SK-N-SH (cell line): ENCODE measurements at regions not wholly inside any gene's neighbourhood (a gene's known extent, or its start where the extent isn't known, plus 50 kb on each side); places are given as distances from the start of the nearest gene placed in this dataset.

Experiments used
- CTCF ChIA-PET: fragments of 300-600, 350-600 bp; formaldehyde crosslinking; extraction: SDS; loops from one replicate; lab custom pipeline; 2021; lab: Yijun Ruan, JAX
- POLR2A ChIA-PET: fragments of 350-600 bp; sonication (Branson Sonifier 250); formaldehyde crosslinking; extraction: SDS; loops from one replicate; lab custom pipeline; 2020; ENCODE audit warnings: antibody characterized with exemption, inconsistent platforms; lab: Yijun Ruan, JAX
- DNase-seq: peaks from one replicate; pipeline ENCODE4 v3.0.0; 2012
- H2AFZ ChIP-seq: fragments of 200-600 bp; sonication (generic); 2 replicates; pipeline ENCODE4 v1.8.1; 2016; ENCODE audit warnings: antibody characterized with exemption, mild to moderate bottlenecking, low read depth
- H3F3A ChIP-seq: fragments of 200-600 bp; sonication (generic); replicated peaks from 2 replicates; pipeline ENCODE3; 2016; ENCODE audit warnings: antibody characterized with exemption, mild to moderate bottlenecking; ENCODE audit not compliant: insufficient read depth
- H3K27ac ChIP-seq, 2 experiments: fragments of 200-500 bp in 1 of 2; fragments of 200-600 bp in 1 of 2; sonication (Bioruptor generic) in 1 of 2; sonication (generic), shearing (Covaris generic) in 1 of 2; 2 replicates each; pipeline versions ENCODE4 v1.5.1 to v1.6.1; 2014 to 2016; ENCODE audit warnings: low read depth in 2 of 2, inconsistent platforms in 1 of 2, low read length in 1 of 2, mild to moderate bottlenecking in 1 of 2, mixed read lengths in 1 of 2
- H3K27me3 ChIP-seq: fragments of 200-600 bp; sonication (generic), shearing (Covaris generic); 2 replicates; pipeline ENCODE4 v1.6.1; 2016; ENCODE audit warnings: mixed run types; ENCODE audit not compliant: insufficient read depth
- H3K36me3 ChIP-seq, 2 experiments: fragments of 200-500 bp in 1 of 2; fragments of 200-600 bp in 1 of 2; sonication (Bioruptor generic) in 1 of 2; sonication (generic) in 1 of 2; replicated peaks in 1 of 2; 2 replicates each; pipeline versions ENCODE3 to v1.5.1; 2014 to 2016; ENCODE audit warnings: low read length in 1 of 2, mild to moderate bottlenecking in 1 of 2; ENCODE audit not compliant: insufficient read depth in 2 of 2, control insufficient read depth in 1 of 2
- H3K4me1 ChIP-seq, 2 experiments: fragments of 200-500 bp in 1 of 2; fragments of 200-600 bp in 1 of 2; sonication (Bioruptor generic) in 1 of 2; sonication (generic), shearing (Covaris generic) in 1 of 2; 2 replicates each; pipeline versions ENCODE4 v1.5.1 to v1.6.1; 2014 to 2016; ENCODE audit warnings: low read depth in 1 of 2, low read length in 1 of 2, mixed run types in 1 of 2; ENCODE audit not compliant: insufficient read depth in 2 of 2, control insufficient read depth in 1 of 2
- H3K4me2 ChIP-seq: fragments of 200-600 bp; sonication (generic), shearing (Covaris generic); 2 replicates; pipeline ENCODE4 v1.6.1; 2017; ENCODE audit warnings: mixed run types
- H3K4me3 ChIP-seq, 2 experiments: fragments of 200-500 bp in 1 of 2; fragments of 200-600 bp in 1 of 2; sonication (Bioruptor generic) in 1 of 2; sonication (generic), shearing (Covaris generic) in 1 of 2; 2 replicates each; pipeline versions ENCODE4 v1.5.1 to v1.8.1; 2014 to 2016; ENCODE audit warnings: low read depth in 2 of 2, inconsistent platforms in 1 of 2, low read length in 1 of 2, mild to moderate bottlenecking in 1 of 2, mixed read lengths in 1 of 2, moderate library complexity in 1 of 2
- H3K79me2 ChIP-seq: fragments of 200-600 bp; sonication (generic); 2 replicates; pipeline ENCODE4 v1.8.1; 2017; ENCODE audit warnings: mild to moderate bottlenecking; ENCODE audit not compliant: insufficient read depth
- H3K9ac ChIP-seq: fragments of 200-600 bp; sonication (generic); 2 replicates; pipeline ENCODE4 v1.6.1; 2017; ENCODE audit warnings: mixed run types
- H3K9me2 ChIP-seq: fragments of 200-600 bp; sonication (generic); 2 replicates; pipeline ENCODE4 v1.6.1; 2017; ENCODE audit warnings: mixed run types
- H3K9me3 ChIP-seq: fragments of 200-600 bp; sonication (generic); 2 replicates; pipeline ENCODE4 v1.6.1; 2017; ENCODE audit warnings: mixed run types, mild to moderate bottlenecking, moderate library complexity
- H4K20me1 ChIP-seq: fragments of 200-600 bp; sonication (generic); 2 replicates; pipeline ENCODE4 v1.6.1; 2017; ENCODE audit warnings: mild to moderate bottlenecking, mixed run types; ENCODE audit not compliant: insufficient read depth
- CHD2 ChIP-seq: fragments of 150-350 bp; IDR thresholded peaks from 2 replicates; pipeline ENCODE4 v1.6.1; 2018; ENCODE audit warnings: low read length; ENCODE audit not compliant: partially characterized antibody
- ELF1 ChIP-seq: IDR thresholded peaks from 2 replicates; pipeline ENCODE4 v1.4.0; 2012
- FOSL2 ChIP-seq: IDR thresholded peaks from 2 replicates; pipeline ENCODE4 v1.4.0; 2012; ENCODE audit warnings: low read depth, mild to moderate bottlenecking, moderate library complexity, borderline replicate concordance
- GABPA ChIP-seq: IDR thresholded peaks from 2 replicates; pipeline ENCODE4 v1.4.0; 2012; ENCODE audit warnings: low read depth, mild to moderate bottlenecking
- NFIC ChIP-seq: IDR thresholded peaks from 2 replicates; pipeline ENCODE4 v1.4.0; 2012; ENCODE audit warnings: borderline replicate concordance
- RCOR1 ChIP-seq: fragments of 150-350 bp; IDR thresholded peaks from 2 replicates; pipeline ENCODE4 v1.6.1; 2017; ENCODE audit warnings: antibody characterized with exemption, low read length
- RFX5 ChIP-seq: IDR thresholded peaks from 2 replicates; pipeline ENCODE4 v1.6.1; 2012; ENCODE audit warnings: mild to moderate bottlenecking, improper control_type of control experiment, low read length
- RXRA ChIP-seq: IDR thresholded peaks from 2 replicates; pipeline ENCODE4 v1.4.0; 2012; ENCODE audit warnings: low read depth, mild to moderate bottlenecking, borderline replicate concordance
- SMC3 ChIP-seq: IDR thresholded peaks from 2 replicates; pipeline ENCODE4 v1.6.1; 2012; ENCODE audit warnings: low read depth, low read length, improper control_type of control experiment
- TAF1 ChIP-seq: IDR thresholded peaks from 2 replicates; pipeline ENCODE4 v1.6.1; 2012; ENCODE audit warnings: low read depth, mild to moderate bottlenecking, low read length, moderate library complexity, borderline replicate concordance
- TCF12 ChIP-seq: IDR thresholded peaks from 2 replicates; pipeline ENCODE4 v1.4.0; 2012
- whole genome bisulfite sequencing: methylation state at CpG from one replicate; pipeline ENCODE4 v1.1.6; 2017; ENCODE audit warnings: low lambda C conversion rate; 5-methylcytosine and 5-hydroxymethylcytosine counted together
- TF ChIP-seq, protein P1 (sequence below): fragments of 150-350 bp; IDR thresholded peaks from 2 replicates; pipeline ENCODE4 v1.6.1; 2017; ENCODE audit warnings: antibody characterized with exemption, low read length, low read depth, borderline replicate concordance
- TF ChIP-seq, protein P2 (sequence below): IDR thresholded peaks from 2 replicates; pipeline ENCODE4 v1.4.0; 2012; ENCODE audit warnings: low read depth, borderline replicate concordance
- TF ChIP-seq, protein P3 (sequence below): IDR thresholded peaks from 2 replicates; pipeline ENCODE4 v1.4.0; 2012; ENCODE audit warnings: low read depth
- TF ChIP-seq, protein P4 (sequence below): IDR thresholded peaks from 2 replicates; pipeline ENCODE4 v1.6.1; 2012; ENCODE audit warnings: mild to moderate bottlenecking, low read depth, low read length, moderate library complexity
- TF ChIP-seq, protein P5 (sequence below): fragments of 200-600 bp; sonication (generic); IDR thresholded peaks from 2 replicates; pipeline ENCODE4 v1.6.1; 2017; ENCODE audit warnings: antibody characterized with exemption, mild to moderate bottlenecking, moderate library complexity

DNA sequence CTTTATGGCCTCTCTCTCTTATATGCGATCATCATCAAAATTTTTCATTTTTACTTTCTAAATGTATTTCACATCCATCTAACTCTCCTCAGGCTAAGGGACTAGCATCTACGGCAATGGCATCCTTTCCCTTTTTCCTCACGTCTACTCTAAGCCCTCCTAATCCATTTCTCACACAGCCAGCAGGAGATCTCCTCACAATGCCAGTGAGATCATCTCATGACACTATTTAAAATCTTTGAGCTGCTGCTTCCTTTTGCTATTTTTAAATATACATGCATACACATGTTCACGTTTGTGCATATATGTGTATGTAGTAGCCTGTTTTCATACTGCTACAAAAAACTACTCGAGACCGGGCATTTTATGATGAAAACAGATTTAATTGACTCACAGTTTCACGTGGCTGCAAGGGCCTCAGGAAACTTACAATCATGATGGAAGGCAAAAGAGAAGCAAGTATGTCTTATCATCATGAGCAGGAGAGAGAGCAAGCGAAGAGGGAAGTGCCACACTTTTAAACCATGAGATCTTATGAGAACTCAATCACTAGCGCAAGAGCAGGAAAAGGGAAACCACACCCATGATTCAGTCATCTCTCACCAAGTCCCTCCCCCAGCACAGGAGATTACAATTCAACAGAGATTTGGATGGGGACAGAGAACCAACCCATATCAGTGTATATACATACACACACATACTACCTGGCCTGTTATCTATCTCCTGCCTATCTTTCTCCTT lies 599.2 kb upstream of the ROBO1 start (continued):
- TF ChIP-seq, protein P1, sequence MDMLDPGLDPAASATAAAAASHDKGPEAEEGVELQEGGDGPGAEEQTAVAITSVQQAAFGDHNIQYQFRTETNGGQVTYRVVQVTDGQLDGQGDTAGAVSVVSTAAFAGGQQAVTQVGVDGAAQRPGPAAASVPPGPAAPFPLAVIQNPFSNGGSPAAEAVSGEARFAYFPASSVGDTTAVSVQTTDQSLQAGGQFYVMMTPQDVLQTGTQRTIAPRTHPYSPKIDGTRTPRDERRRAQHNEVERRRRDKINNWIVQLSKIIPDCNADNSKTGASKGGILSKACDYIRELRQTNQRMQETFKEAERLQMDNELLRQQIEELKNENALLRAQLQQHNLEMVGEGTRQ = no peak
- TF ChIP-seq TAF1 = no peak
- TF ChIP-seq, protein P2, sequence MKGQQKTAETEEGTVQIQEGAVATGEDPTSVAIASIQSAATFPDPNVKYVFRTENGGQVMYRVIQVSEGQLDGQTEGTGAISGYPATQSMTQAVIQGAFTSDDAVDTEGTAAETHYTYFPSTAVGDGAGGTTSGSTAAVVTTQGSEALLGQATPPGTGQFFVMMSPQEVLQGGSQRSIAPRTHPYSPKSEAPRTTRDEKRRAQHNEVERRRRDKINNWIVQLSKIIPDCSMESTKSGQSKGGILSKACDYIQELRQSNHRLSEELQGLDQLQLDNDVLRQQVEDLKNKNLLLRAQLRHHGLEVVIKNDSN = no peak
- TF ChIP-seq, protein P3, sequence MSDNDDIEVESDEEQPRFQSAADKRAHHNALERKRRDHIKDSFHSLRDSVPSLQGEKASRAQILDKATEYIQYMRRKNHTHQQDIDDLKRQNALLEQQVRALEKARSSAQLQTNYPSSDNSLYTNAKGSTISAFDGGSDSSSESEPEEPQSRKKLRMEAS = no peak
- TF ChIP-seq ELF1 = no peak

DNA sequence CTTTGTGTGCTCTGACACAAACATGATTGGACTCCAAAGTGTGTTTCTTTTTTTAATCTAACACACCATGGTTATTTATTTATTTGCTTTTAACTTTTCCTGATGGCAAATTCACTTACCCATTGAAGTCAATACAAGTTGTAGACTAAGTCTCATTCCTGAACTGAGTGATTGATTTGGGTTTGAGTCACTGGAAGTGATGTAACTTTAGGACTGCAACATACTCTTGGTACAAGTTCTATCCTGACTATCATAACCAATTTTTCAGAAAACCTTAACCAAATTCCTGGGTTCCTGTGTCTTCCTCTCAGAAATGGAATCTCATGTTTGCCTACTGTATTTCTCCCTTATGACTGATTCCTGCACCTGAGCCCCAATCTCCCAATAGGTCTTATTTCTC lies 590.0 kb upstream of the ROBO1 start:
- CTCF ChIA-PET = no interaction called here

DNA sequence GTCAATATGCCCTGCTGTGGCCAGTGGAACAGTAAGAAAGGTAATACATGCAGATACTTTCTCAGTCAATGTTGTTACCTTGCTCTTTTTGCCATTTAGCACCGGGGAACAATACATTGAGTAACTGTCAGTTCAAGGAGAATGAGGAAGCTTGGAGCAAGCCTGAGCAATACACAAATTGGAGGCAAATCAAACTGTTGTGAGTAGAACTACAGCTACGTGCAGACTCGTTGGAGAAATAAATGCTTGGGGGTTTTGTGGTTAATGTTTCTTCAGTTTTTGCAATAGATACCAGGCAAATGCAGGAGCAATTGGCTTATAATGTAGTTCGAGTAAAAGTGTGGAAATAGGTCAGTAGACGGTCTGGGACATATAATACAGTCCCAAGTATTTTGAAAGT lies 587.3 kb upstream of the ROBO1 start:
- ChIA-PET CTCF (no interaction called here), POLR2A (no interaction called here)
- Histone ChIP-seq H3K4me1 (no peaks in the 10 kb centered on the region), H3K4me2 (no peak overlapping the region), H3K36me3 (no peaks in the 10 kb centered on the region), H4K20me1 (no peaks in the 10 kb centered on the region), H3K79me2 (no peaks in the 10 kb centered on the region), H3K27me3 (no peaks in the 10 kb centered on the region), H3K9me2 (no peaks in the 10 kb centered on the region), H3K4me3 (no peak overlapping the region), H3K9me3 (no peaks in the 10 kb centered on the region; the same call in 1 of the 2 replicates), H2AFZ (no peak overlapping the region), H3K9ac (no peak overlapping the region), H3F3A (no peaks in the 10 kb centered on the region), H3K27ac (no peak overlapping the region)
- no peak for DNase-seq
- WGBS = 53% methylated on average over 5 of the region's 5 CpGs
- no peak for TF ChIP-seq SMC3
- TF ChIP-seq TCF12 = no peak
- TF ChIP-seq NFIC = no peak
- TF ChIP-seq RCOR1 = no peak
- TF ChIP-seq CHD2 = no peak
- no peak for TF ChIP-seq ELF1
- no peak for TF ChIP-seq RFX5
- no peak for TF ChIP-seq RXRA
- TF ChIP-seq, protein P4, sequence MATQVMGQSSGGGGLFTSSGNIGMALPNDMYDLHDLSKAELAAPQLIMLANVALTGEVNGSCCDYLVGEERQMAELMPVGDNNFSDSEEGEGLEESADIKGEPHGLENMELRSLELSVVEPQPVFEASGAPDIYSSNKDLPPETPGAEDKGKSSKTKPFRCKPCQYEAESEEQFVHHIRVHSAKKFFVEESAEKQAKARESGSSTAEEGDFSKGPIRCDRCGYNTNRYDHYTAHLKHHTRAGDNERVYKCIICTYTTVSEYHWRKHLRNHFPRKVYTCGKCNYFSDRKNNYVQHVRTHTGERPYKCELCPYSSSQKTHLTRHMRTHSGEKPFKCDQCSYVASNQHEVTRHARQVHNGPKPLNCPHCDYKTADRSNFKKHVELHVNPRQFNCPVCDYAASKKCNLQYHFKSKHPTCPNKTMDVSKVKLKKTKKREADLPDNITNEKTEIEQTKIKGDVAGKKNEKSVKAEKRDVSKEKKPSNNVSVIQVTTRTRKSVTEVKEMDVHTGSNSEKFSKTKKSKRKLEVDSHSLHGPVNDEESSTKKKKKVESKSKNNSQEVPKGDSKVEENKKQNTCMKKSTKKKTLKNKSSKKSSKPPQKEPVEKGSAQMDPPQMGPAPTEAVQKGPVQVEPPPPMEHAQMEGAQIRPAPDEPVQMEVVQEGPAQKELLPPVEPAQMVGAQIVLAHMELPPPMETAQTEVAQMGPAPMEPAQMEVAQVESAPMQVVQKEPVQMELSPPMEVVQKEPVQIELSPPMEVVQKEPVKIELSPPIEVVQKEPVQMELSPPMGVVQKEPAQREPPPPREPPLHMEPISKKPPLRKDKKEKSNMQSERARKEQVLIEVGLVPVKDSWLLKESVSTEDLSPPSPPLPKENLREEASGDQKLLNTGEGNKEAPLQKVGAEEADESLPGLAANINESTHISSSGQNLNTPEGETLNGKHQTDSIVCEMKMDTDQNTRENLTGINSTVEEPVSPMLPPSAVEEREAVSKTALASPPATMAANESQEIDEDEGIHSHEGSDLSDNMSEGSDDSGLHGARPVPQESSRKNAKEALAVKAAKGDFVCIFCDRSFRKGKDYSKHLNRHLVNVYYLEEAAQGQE = no peak
- TF ChIP-seq, protein P5, sequence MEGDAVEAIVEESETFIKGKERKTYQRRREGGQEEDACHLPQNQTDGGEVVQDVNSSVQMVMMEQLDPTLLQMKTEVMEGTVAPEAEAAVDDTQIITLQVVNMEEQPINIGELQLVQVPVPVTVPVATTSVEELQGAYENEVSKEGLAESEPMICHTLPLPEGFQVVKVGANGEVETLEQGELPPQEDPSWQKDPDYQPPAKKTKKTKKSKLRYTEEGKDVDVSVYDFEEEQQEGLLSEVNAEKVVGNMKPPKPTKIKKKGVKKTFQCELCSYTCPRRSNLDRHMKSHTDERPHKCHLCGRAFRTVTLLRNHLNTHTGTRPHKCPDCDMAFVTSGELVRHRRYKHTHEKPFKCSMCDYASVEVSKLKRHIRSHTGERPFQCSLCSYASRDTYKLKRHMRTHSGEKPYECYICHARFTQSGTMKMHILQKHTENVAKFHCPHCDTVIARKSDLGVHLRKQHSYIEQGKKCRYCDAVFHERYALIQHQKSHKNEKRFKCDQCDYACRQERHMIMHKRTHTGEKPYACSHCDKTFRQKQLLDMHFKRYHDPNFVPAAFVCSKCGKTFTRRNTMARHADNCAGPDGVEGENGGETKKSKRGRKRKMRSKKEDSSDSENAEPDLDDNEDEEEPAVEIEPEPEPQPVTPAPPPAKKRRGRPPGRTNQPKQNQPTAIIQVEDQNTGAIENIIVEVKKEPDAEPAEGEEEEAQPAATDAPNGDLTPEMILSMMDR = no peak

More for the DNA sequence above, 590.0 kb upstream of the ROBO1 start:
- no peak overlapping the region for H3K4me2 ChIP-seq
- no peaks in the 10 kb centered on the region for H3K36me3 ChIP-seq
- H3K9me2 ChIP-seq = no peaks in the 10 kb centered on the region
- H3K4me1 ChIP-seq = no peaks in the 10 kb centered on the region
- no peaks in the 10 kb centered on the region for H4K20me1 ChIP-seq
- H3K27me3 ChIP-seq = no peaks in the 10 kb centered on the region
- no peak overlapping the region for H3K27ac ChIP-seq
- H3K9ac ChIP-seq = no peak overlapping the region
- H3K4me3 ChIP-seq = no peak overlapping the region
- H2AFZ ChIP-seq = no peak overlapping the region
- no peak for DNase-seq
- H3F3A ChIP-seq = no peaks in the 10 kb centered on the region
- TF ChIP-seq FOSL2 = no peak
- TF ChIP-seq GABPA = no peak
- no peak for TF ChIP-seq TCF12
- no peak for TF ChIP-seq ELF1
- TF ChIP-seq, protein P1 = no peak
- POLR2A ChIA-PET = no interaction called here
- no peaks in the 10 kb centered on the region; the same call in 1 of the 2 replicates for H3K9me3 ChIP-seq
- H3K79me2 ChIP-seq = no peaks in the 10 kb centered on the region
